ENCODE measurements at regions not wholly inside any gene's neighbourhood (a gene's known extent, or its start where the extent isn't known, plus 50 kb on each side); places are given as distances from the start of the nearest gene placed in this dataset.

- TF ChIP-seq POLR2AphosphoS5 (IDR thresholded peaks at IDR 0.05) (no peak), POLR2A (IDR thresholded peaks at IDR 0.05) (no peak)
Observed at GRCh38 chr5:14935341-14935740, 63.8 kb upstream of the ANKH start.

Data from spleen (tissue), 3 donors.